GM23248 (cell line): ENCODE measurements at regions not wholly inside any gene's neighbourhood (a gene's known extent, or its start where the extent isn't known, plus 50 kb on each side); places are given as distances from the start of the nearest gene placed in this dataset.

ENCODE experiments used
- EZH2 ChIP-seq: fragments of 200-600 bp; sonication (generic); IDR thresholded peaks from 2 replicates; pipeline ENCODE4 v1.6.1; 2018; ENCODE audit warnings: antibody characterized with exemption, mild to moderate bottlenecking; ENCODE audit not compliant: insufficient read depth, poor library complexity, severe bottlenecking
- EZH2phosphoT487 ChIP-seq: fragments of 200-600 bp; sonication (generic); IDR thresholded peaks from 2 replicates; pipeline ENCODE4 v1.6.1; 2018; ENCODE audit warnings: antibody characterized with exemption, moderate library complexity, mild to moderate bottlenecking, low read depth; ENCODE audit not compliant: insufficient read depth

GRCh38 chr4:11631416-11631815, 202.7 kb upstream of the HS3ST1 start:
- TF ChIP-seq EZH2phosphoT487 (no peak), EZH2 (no peak)
